ENCODE measurements at regions not wholly inside any gene's neighbourhood (a gene's known extent, or its start where the extent isn't known, plus 50 kb on each side); places are given as distances from the start of the nearest gene placed in this dataset.
A peak's percentile ranks its signal among the peaks of the same experiment; 100 is the strongest.

DNA sequence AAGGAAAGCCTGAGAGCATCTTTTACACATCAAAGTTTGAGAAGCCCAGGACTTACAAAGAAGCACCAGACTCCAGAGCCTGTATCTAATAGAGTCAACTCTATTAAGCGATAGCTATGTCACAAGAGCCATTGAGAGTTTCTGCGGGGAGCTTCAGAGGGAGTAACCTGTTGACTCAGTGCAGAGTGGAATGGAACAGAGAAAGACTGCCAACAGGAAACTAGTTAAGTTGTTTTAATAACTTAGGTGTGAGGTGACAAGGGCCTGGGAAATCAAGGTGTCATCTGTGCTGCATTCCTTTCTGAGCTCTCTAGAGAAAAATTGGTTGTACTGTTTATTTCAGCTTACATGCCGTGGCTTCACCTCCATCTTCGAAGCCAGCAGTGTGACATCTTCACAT, 513.8 kb upstream of the POU3F3 start:
- DNase-seq: no peak

DNA sequence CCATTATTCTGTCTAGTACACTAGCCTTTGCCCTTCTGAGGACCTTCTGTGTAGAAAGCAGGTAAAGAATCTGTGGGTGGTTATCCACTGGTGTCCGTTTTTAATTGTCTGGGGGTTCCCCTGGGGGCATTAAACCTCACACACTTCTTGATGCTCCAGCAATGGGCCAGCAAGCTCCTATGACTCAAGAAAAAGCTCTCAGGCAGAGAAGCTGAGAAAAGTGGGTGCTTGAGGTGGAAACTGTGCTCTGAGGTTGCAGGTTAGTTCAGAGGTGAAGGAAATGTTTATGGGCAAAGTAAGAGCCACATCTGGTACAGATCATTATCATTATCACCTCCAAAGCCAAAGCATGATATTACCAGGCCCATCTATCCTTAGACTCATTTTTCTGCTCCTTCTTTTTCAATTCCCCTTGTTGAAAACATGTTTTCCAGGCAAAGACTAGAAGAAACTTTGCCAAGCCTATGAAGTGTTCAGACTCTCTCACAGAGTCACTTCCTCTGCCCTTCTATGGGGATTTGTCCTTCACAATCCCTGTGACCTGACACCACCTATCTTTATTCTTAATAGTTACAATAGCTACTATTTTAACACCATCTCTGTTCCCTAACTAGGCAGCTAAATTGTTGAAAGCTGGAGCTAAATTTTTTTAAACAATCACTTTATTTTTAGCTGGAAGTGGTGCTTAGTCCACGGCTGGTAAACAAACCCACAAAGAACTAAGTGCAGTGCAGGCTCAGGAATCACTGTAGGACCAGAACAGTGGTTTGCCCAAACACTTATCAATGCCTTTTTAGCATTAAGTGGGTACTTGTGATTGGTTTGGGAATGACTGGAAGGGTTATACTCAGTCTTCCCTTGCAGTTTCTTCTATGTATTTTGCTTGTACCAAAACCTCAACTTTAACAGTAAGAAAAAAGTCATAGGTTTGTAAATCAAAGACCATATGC, 512.8 kb upstream of the POU3F3 start:
- no peak for DNase-seq

DNA sequence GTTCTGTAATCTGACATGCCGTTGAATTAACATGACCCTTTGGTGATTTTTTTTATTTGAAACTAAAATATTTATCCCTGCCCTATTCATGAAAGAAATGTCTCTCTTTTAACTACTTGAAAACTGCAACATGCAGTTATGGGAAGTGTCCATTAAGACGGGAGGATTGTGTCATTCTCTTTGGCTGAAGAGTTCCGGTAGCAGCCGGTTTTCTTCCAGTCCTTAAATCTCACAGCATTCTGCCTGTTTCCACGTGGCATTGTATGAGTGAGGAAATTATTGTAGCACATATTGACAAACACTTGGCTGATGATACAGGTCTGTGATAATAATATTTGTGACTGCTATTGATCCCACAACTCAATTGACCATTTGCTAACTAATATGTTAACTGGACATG, 509.6 kb upstream of the POU3F3 start:
- no peak for DNase-seq

- no peak for DNase-seq
Measured at GRCh38 chr2:104344985-104345384, 508.9 kb upstream of the POU3F3 start.

DNA sequence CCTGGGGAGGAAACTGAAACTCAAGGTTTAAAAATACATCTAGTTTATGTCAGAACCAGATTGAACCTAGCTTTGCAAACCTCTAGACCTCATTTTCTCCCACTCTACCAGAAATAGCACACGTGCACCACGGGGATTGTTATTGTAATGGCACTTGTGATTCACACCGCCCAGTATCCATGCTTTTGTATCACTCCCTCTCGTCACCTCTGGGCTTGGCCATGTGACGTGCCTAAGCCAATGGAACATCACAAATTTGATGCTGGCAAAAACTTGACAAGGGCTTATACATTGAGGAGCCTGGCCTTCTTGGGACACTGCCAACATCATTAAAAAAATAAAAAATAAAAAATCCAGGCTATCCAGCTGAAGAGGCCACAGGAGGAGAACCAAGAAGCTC, 495.8 kb upstream of the POU3F3 start:
- DNase-seq: no peak

GRCh38 chr2:104361414-104361813, 492.5 kb upstream of the POU3F3 start:
- no peak for DNase-seq

- no peak for DNase-seq
Measured at GRCh38 chr2:104368089-104368488, 485.8 kb upstream of the POU3F3 start.

GRCh38 chr2:104371087-104371781, 482.7 kb upstream of the POU3F3 start:
- no peak for DNase-seq

DNA sequence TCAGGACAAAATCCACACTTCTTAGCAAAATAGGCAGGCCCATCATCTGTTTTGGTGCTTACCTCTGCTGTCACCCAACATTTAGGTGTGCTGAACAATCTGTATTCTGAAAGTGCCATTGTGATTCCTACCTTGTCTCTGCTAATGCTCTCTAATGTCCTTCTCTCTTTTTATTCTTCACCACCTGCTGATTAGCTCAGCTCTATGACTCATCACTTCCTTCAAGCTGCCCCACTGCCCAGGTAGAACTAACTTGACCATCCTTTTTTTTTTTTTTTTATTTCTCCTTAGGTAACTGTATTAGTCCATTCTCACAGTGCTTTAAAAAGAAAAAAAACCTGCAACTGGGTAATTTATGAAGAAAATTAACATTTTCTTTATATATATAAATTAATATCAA, 478.7 kb upstream of the POU3F3 start:
- DNase-seq: no peak

GRCh38 chr2:104378853-104379374, 475.0 kb upstream of the POU3F3 start:
- no peak for DNase-seq

DNA sequence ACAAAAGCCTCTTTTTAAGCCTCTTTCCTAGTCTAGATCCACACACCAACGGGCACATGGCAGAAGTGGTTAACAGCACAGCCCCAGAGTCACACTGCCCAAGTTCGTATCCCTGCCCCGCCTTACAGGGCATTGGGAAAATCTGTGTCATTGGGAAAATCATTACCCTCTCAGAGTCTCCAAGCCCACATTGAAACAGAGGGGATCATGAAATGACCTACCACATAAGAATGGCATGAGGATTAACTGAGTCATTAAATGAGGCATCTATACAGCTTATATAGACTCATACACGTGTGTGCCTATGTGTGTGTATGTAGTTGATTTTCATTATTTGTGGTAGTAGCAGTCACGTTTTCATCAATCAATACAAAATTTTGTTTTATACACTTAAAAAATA, 469.0 kb upstream of the POU3F3 start:
- DNase-seq: no peak

- DNase-seq: no peak
Measured at GRCh38 chr2:104385743-104386142, 468.2 kb upstream of the POU3F3 start.

DNA sequence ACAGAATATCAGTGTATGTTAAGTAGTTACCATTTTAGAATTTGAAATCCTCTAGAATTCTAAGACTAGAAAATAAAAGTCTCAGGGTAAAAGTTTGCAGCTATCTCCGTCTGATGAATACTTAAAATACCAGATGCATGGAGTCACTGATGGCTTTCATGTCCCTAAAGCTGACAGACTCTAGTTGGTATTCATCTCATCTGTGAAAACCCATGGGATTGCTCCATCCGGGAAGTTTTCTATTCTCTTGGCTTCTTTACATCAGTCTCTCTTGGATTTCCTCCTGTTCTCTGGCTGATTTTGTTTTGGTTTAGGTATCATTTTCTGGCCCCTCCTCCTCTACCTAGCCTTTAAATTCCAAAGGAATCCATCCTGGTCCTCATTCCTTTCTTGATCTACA, 465.6 kb upstream of the POU3F3 start:
- no peak for DNase-seq

GRCh38 chr2:104402825-104403224, 451.1 kb upstream of the POU3F3 start:
- DNase-seq: no peak

DNA sequence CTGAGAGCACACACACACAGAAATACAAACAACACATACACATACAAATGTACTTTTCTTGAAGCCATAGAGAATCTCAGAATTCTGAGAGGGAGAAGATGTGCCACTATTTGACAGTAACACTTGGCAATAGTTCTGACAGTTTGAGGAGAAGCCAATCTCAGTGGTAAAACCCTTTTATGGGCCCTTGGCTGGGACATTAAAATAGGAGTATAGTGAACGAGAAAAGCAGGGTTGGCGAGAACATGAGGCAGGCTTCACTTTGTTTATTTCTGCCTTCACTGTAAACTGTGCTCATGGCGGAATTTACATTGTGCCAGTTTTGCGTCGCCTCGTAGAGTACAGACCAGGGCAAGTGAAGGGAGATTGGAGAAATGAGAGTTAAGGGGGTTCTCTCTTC, 449.4 kb upstream of the POU3F3 start:
- no peak for DNase-seq

DNA sequence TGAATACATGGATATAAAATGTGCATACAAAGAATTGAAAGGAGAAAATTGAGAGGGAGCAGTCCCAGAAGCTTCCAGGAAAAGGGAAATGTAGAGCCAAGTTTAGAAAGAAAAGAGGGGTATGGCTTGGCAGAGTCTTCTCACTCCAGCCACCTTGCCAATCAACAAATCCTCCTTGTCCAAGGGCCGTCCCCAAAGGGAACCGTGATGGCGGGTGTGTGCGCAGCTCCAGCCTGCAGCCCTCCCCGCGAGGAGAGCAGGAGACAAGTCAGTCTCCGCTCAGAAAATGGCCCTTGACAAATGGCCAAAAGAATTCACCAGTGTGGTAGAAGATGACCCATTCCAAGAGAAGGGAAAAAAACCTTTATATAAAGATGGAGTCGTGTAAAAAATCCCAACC, 448.3 kb upstream of the POU3F3 start:
- no peak for DNase-seq

DNA sequence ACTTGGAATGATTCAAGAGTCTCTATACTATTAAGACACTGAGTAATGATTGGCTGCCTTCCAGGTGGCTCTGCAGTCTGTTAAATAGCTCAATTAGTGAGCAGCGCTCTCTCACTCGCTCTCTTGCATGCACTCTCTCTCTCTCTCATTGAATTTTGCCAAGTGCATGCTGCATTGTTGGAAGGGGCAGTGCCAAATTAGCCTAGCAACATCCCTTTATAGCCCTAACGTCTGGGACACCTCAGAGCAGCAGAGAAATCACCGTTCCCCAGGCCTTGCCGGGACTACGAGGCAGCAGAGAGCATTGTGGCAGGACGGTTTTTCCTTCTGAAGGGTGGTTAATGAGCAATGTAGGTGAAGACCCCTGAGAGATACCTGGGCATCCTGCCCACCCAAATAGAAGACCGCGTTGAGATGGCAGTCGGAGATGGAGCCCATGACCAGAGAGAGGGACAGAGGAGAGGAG, 447.6 kb upstream of the POU3F3 start:
- DNase-seq: peak; percentile 42

DNA sequence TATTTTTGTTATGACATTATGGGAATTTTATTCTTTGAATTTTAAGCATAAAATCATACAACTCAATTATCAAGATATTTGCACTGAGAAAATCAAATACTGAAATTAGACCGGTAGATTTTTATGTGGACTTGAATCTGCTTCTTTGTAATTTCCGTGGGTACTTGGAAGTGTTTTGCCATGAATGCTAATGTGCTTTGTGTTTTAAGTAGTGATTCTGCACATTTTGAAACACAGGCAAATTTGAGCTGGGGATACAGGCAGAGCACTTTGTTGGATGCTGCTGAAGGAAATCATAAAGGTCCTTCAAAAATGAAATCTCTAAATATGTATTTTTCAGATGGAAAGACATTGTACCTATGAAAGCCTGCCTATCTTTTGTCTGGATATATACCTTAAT, 446.3 kb upstream of the POU3F3 start:
- DNase-seq: no peak

DNA sequence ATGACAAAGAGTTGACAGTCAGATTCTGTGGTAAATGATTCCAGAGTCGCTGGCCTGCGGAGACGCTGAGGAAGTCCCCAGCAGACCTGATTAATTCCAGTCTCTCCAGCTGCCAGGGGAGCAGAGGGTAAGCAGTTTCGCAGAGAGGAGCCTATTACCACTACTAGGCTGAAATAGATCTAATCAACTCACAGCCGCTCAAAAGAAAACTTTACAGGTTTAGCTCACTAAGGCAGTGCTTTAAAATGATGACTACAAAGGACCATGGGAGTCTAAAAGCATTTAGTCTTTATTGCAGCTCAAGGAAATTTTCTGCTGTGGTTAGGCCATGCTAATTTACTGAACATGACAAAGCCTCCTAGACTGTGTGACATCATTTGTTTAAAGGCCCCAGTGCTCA, 445.6 kb upstream of the POU3F3 start:
- no peak for DNase-seq

DNA sequence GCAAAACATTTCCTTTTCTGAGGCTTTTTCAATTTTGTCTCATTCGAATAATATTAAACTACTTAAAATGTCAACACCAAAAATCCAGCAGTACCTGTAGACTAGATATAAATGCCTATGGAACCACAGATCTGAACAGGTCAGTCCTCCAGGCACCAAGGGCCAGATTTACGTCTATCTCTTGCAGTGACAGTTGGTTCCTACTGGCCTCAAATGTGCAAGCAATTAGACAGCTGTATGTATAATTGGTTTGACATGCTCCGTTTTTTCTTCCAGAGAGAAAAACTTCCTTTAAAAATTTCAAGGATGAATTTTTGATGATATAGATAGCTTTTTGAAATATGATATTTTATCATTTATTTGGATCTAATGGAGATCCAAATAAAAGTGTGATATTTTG, 443.8 kb upstream of the POU3F3 start:
- DNase-seq: no peak

GRCh38 chr2:104412384-104412783, 441.5 kb upstream of the POU3F3 start:
- DNase-seq: no peak

GRCh38 chr2:104413890-104414289, 440.0 kb upstream of the POU3F3 start:
- no peak for DNase-seq

GRCh38 chr2:104415284-104415683, 438.6 kb upstream of the POU3F3 start:
- DNase-seq: no peak

Measured in DMS79 treated with DMSO at 0.1 percent for 48 hours (cell line).